Skeletal muscle tissue (tissue), 3 donors: ENCODE measurements at regions not wholly inside any gene's neighbourhood (a gene's known extent, or its start where the extent isn't known, plus 50 kb on each side); places are given as distances from the start of the nearest gene placed in this dataset.
"Not testable (repeated sequence)": the region's sequence is repeated elsewhere in the genome, so short reads cannot be mapped to it uniquely, and the experiment has no call there.

Experiments used
- H3K27ac ChIP-seq: one replicate; pipeline ENCODE4 v1.7.0; 2013; ENCODE audit warnings: mild to moderate bottlenecking, low read depth, low read length, inconsistent platforms
- H3K27me3 ChIP-seq, 3 donors: one replicate each; pipeline ENCODE4 v1.7.0; 2013; ENCODE audit warnings: low read length in 3 of 3; ENCODE audit not compliant: control insufficient read depth in 3 of 3, insufficient read depth in 3 of 3
- H3K36me3 ChIP-seq, 3 donors: one replicate each; pipeline ENCODE4 v1.7.0; 2013; ENCODE audit warnings: low read length in 3 of 3; ENCODE audit not compliant: control insufficient read depth in 3 of 3, insufficient read depth in 3 of 3
- H3K4me1 ChIP-seq, 3 donors: one replicate each; pipeline ENCODE4 v1.7.0; 2013; ENCODE audit warnings: low read length in 3 of 3, mild to moderate bottlenecking in 3 of 3; ENCODE audit not compliant: control insufficient read depth in 3 of 3, insufficient read depth in 3 of 3
- H3K4me3 ChIP-seq, 3 donors: one replicate each; pipeline ENCODE4 v1.7.0; 2013; ENCODE audit warnings: low read length in 3 of 3
- H3K9ac ChIP-seq, 3 donors: one replicate each; pipeline ENCODE4 v1.7.0; 2013; ENCODE audit warnings: low read length in 3 of 3, mild to moderate bottlenecking in 3 of 3, moderate library complexity in 2 of 3, low read depth in 1 of 3
- H3K9me3 ChIP-seq, 3 donors: one replicate each; pipeline ENCODE4 v1.7.0; 2013; ENCODE audit warnings: low read length in 3 of 3; ENCODE audit not compliant: control insufficient read depth in 3 of 3
- donor health status: Osteomylitis.

GRCh38 chr7:91504919-91505318 is 240.7 kb downstream of the FZD1 start:
- Histone ChIP-seq H3K36me3 (no peaks in the 10 kb centered on the region), H3K4me1 (no peaks in the 10 kb centered on the region), H3K27me3 (no peaks in the 10 kb centered on the region), H3K27ac (no peak overlapping the region), H3K9ac (no peak overlapping the region), H3K9me3 (peaks cover 0 to 2% (median 0%) of the 10 kb centered on the region in 3 donors), H3K4me3 (no peak overlapping the region)

GRCh38 chr7:91506966-91507365 is 242.7 kb downstream of the FZD1 start:
- not testable (repeated sequence) for H3K36me3 ChIP-seq

GRCh38 chr7:91511861-91512260 is 247.6 kb downstream of the FZD1 start:
- not testable (repeated sequence) for H3K9me3 ChIP-seq, H3K27ac ChIP-seq, H3K36me3 ChIP-seq, H3K9ac ChIP-seq, H3K27me3 ChIP-seq, H3K4me1 ChIP-seq, H3K4me3 ChIP-seq

More at GRCh38 chr7:91506966-91507365, 242.7 kb downstream of the FZD1 start:
- H3K27me3 ChIP-seq, H3K9ac ChIP-seq, H3K27ac ChIP-seq, H3K4me1 ChIP-seq, H3K4me3 ChIP-seq, H3K9me3 ChIP-seq: not testable (repeated sequence)

GRCh38 chr7:91512958-91513357 is 248.7 kb downstream of the FZD1 start:
- no peaks in the 10 kb centered on the region for H3K9me3 ChIP-seq
- H3K27me3 ChIP-seq, result no peaks in the 10 kb centered on the region
- H3K4me1 ChIP-seq, result no peaks in the 10 kb centered on the region
- H3K27ac ChIP-seq, result no peak overlapping the region
- H3K9ac ChIP-seq, result no peak overlapping the region
- no peaks in the 10 kb centered on the region for H3K36me3 ChIP-seq
- H3K4me3 ChIP-seq, result no peak overlapping the region

- H3K27me3 ChIP-seq, result no peaks in the 10 kb centered on the region
- no peaks in the 10 kb centered on the region for H3K4me1 ChIP-seq
- no peaks in the 10 kb centered on the region for H3K9me3 ChIP-seq
- H3K27ac ChIP-seq, result no peak overlapping the region
- H3K36me3 ChIP-seq, result no peaks in the 10 kb centered on the region
- no peak overlapping the region for H3K4me3 ChIP-seq
- no peak overlapping the region for H3K9ac ChIP-seq
Measured at GRCh38 chr7:91514591-91514990, 250.4 kb downstream of the FZD1 start.

- H3K4me3 ChIP-seq, result no peak overlapping the region
- H3K27ac ChIP-seq, result no peak overlapping the region
- no peaks in the 10 kb centered on the region for H3K36me3 ChIP-seq
- H3K9me3 ChIP-seq, result no peaks in the 10 kb centered on the region
- no peak overlapping the region for H3K9ac ChIP-seq
- H3K27me3 ChIP-seq, result no peaks in the 10 kb centered on the region
- H3K4me1 ChIP-seq, result no peaks in the 10 kb centered on the region
Measured at GRCh38 chr7:91515961-91516360, 251.7 kb downstream of the FZD1 start.

- no peaks in the 10 kb centered on the region for H3K36me3 ChIP-seq
- H3K4me3 ChIP-seq, result no peak overlapping the region
- H3K4me1 ChIP-seq, result no peaks in the 10 kb centered on the region
- no peaks in the 10 kb centered on the region for H3K9me3 ChIP-seq
- no peaks in the 10 kb centered on the region for H3K27me3 ChIP-seq
- no peak overlapping the region for H3K27ac ChIP-seq
- no peak overlapping the region for H3K9ac ChIP-seq
Measured at GRCh38 chr7:91517201-91517785, 253.1 kb downstream of the FZD1 start.

- H3K9ac ChIP-seq, result no peak overlapping the region
- H3K27me3 ChIP-seq, result no peaks in the 10 kb centered on the region
- H3K27ac ChIP-seq, result no peak overlapping the region
- no peaks in the 10 kb centered on the region for H3K4me1 ChIP-seq
- H3K9me3 ChIP-seq, result no peaks in the 10 kb centered on the region
- H3K36me3 ChIP-seq, result no peaks in the 10 kb centered on the region
- H3K4me3 ChIP-seq, result no peak overlapping the region
Measured at GRCh38 chr7:91518058-91518457, 253.8 kb downstream of the FZD1 start.

GRCh38 chr7:91519241-91520158 is 255.3 kb downstream of the FZD1 start:
- no peak overlapping the region for H3K9ac ChIP-seq
- no peaks in the 10 kb centered on the region for H3K27me3 ChIP-seq
- no peaks in the 10 kb centered on the region for H3K4me1 ChIP-seq
- no peak overlapping the region for H3K27ac ChIP-seq
- no peak overlapping the region for H3K4me3 ChIP-seq
- no peaks in the 10 kb centered on the region for H3K36me3 ChIP-seq
- no peaks in the 10 kb centered on the region for H3K9me3 ChIP-seq

GRCh38 chr7:91520645-91521044 is 256.4 kb downstream of the FZD1 start:
- Histone ChIP-seq H3K27me3 (no peaks in the 10 kb centered on the region), H3K9ac (no peak overlapping the region), H3K4me1 (no peaks in the 10 kb centered on the region), H3K4me3 (no peak overlapping the region), H3K27ac (no peak overlapping the region), H3K36me3 (no peaks in the 10 kb centered on the region), H3K9me3 (no peaks in the 10 kb centered on the region)
